Activated CD8-positive, alpha-beta memory T cell treated with anti-CD3 and anti-CD28 coated beads for 48 hours (primary cell): ENCODE measurements at regions not wholly inside any gene's neighbourhood (a gene's known extent, or its start where the extent isn't known, plus 50 kb on each side); places are given as distances from the start of the nearest gene placed in this dataset.

Experiments
- DNase-seq, 3 experiments: peaks; one replicate each; pipeline ENCODE4 v3.0.0-alpha.2; 2020; ENCODE audit warnings: low read depth in 2 of 3, low spot score in 2 of 3

DNA sequence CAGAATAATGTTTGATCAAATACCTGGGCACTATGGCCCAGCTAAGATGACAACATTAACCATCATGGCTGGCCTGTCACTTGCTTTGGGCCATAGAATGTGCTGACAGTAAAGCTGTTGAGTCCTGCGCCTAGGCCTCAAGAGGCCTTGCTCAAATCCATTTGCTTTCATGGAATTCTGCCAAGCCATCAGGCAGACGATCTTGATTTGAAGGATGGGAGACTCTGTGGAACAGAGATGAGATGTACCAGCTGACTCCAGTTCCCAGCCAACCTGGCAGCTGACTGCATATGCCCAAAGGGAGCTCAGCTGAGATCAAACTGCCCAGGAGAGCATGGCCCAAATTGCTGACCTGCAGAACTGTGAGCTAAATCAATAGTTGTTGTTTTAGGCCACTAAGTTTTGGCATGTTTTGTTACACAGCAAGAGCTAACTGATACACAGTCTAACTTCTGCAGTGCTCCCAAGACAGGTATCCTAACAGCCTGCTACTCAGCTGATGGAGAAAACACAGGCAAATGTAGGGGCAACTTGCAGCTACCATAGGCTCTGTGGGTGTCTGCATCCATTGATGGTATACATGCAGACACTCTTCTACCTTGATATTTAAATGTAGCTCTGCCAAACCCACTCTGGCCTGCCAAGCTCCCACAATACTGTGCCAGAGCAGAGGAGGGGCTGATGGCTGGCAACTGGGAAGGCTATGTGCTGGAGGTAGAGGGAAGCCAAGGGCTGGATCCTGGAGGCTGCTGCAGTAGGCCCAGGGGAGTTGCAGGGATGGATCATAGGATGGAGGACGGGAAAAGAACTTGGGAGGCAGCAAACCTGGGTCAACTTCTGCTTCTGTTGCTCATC lies 55.2 kb upstream of the RNF24 start:
- no peak for DNase-seq

DNA sequence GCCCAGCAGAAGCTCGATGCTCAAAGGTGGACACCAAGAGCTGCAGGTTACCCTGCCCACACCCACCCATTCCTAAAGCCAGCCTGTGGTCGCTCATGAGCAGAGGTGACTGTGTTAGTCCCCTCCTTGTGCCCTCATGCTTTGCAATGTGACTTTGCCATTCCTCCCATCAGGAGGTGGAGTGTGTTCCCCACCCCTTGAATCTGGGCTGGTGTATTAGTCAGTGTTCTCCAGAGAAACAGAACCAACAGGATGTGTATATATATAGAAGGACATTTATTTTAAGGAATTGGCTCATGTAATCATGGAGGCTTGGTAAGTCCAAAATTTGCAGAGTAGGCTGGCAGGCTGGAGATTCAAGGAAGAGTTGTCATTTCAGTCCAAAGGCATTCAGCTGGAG lies 54.4 kb upstream of the RNF24 start:
- no peak for DNase-seq

DNA sequence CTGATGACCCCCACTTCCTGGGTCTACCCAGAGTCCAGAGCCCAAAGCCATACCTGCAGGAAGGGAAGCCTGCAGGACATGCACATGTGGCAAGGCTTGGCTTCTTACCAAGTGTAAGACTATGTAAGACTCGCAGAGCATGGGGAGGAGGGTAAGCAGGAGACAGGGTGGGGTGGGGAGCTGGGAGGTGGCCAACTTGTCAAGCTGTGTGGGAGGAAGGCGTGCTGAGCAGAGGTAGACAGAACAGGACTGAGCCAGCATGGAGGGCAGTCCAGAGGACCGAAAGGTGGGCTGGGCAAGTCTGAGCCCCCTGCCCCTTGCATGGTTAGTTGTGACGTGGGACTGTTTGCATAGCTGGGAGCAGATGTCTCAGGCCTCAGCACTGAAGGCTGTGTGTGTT lies 53.4 kb upstream of the RNF24 start:
- no peak for DNase-seq

DNA sequence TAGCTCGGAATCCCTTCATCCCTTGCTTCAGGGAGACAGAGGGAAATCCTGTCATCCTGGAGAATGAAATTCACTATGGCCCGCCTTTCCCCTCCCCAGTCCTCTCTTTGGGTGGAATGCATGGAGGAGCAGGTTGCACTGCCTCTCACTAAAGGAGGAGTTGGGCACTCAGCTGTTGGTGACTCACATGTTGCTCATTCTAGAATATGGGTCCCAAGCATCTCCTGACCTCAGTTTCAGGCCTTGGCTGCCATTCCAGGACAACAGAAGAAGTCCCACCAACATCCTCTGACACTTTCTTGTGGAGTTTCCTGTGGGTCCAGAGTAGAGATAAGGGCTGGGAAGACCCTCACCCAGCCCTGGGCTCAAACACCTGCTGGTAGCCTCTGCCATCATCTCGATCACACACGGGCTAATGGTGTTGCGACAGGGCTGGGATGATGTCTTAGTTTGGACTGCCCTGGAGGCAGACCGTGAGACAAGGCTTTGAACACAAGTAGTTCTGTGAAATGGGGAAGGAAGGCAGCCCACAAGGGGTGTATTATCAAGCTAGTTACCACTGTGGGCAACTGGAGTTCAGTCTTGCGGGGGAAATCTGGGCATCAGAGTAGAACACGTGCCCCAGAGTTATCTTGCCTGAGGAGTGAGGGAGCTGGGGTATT lies 52.4 kb upstream of the RNF24 start:
- no peak for DNase-seq

DNA sequence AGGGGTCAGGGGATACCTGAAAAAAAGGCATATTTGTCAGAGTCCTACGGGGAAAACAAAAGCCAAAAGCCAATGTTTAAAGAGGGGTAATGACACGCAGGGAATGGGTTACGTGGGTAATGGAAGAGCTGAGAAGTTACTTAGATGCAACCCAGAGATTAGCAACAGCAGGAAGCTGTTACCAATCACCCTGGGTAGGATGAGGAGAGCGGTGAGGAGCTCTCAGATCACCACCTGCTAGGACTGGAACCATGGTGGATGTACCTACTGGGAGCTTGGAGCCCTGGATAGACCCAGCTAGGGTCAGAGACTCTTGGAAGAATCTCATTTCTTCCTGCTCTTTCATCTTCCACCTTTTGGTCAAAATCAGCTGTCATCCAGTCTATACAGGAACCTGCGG lies 51.2 kb upstream of the RNF24 start:
- no peak for DNase-seq

DNA sequence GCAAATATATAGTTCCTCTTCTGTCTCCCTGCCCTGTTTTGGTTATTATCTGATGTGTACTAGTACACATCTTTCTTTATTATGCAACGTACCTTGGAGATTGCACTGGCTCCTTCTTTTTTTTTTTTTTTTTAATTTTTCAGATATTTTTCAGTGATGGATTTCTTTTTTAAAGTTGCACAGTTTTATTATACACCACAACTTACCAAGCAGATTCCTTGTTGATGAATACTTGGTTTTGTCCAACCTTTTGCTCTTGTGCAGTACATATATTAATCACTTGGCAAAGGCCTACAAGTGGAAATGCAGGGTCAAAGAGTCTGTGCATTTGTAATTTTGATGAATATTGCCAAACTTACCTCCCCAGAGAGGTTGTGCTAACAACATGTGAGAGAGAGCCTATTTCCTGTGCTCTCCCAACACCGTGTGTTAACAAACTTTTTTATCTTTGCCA lies 50.1 kb upstream of the RNF24 start:
- DNase-seq: no peak
